ENCODE measurements at regions not wholly inside any gene's neighbourhood (a gene's known extent, or its start where the extent isn't known, plus 50 kb on each side); places are given as distances from the start of the nearest gene placed in this dataset.

DNA sequence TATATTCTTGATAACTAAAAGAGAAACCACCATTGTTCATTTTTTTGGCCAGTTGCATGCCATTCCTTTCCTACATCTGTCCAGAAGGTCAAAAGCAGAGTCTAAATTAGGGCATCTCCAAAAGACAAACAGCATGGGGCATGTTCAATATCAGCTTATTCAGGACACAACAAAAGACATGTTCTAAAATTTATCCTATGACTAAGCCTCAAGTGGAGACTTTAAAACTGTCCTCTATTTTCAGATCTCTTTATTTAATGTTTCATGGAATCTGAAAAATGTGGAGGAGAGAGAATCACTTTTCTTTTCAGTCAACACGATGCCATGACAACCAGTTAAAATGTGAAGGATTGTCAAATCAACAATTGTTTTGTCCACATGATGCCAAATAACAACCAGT lies 303.4 kb upstream of the PRMT6 start:
- no peak for DNase-seq (ENCODE audit: low read depth)

DNA sequence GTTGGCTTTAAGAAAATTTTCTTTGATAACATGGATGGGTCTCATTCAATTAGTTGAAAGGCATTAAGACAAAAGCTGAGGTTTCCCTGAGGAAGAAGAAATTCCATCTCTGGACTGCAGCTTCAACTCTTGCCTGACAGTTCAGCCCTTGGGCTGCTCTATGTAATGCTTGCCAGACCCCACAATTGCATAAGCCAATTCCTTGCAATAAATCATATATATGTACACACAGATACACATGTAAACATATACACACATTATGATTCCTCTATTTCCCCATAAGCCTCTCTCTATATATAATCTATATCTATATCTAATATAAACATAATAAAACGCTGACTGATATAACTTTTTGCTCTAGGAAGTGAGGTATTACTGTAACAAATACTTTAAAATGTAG lies 301.5 kb upstream of the PRMT6 start:
- no peak for DNase-seq (ENCODE audit: low read depth)

DNA sequence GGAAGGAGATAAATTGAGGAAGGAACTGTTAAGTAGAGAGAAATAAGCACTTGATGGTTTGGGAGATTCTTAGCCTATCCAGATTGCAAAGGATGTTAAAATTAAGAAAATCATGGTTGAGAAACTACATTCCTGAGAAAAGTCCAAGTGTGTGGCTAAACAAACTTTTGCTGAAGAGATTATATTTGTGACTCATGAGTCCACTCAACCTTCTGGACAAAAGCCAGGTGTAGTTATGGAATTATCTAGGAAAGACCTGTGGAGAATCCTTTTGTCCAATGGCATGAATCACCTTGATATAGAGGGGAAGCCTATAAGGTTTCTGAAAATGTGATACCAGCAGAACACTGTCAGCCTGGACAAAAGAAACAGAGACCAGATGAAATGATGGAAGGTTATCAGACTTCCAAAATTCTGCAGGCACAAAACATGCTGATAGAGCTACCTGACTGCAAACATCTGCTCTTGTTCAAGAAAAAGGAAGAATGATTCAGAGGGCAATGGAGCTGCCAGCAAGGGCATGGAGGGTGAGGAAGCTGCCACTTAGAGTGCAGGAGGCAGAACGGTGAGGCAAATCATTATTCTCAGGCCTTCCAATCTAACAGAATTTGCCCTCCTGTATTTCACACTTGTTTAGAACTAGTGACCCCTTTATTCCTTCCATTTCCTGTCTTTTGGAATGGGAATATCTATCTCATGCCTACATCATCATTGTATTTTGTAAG lies 300.6 kb upstream of the PRMT6 start:
- DNase-seq (ENCODE audit: low read depth), result peak; percentile 22

DNA sequence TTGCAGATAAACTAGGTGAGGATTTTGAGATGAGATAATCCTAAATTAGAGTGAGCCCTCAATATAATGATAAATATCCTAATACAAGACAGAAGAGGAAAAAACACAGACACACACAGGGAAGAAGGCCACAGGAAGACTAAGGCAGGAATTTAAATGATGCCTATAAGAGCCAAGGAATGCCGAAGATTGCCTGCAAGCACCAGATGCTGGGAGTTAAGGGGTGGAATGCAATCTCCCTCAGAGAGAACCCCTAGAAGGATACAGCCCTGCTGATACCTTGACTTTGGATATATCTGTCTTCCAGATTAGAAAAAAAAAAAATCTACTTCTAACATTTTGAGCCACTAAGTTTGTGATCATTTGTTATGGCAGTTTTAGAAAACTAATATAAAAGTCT lies 299.7 kb upstream of the PRMT6 start:
- DNase-seq (ENCODE audit: low read depth), result no peak

DNA sequence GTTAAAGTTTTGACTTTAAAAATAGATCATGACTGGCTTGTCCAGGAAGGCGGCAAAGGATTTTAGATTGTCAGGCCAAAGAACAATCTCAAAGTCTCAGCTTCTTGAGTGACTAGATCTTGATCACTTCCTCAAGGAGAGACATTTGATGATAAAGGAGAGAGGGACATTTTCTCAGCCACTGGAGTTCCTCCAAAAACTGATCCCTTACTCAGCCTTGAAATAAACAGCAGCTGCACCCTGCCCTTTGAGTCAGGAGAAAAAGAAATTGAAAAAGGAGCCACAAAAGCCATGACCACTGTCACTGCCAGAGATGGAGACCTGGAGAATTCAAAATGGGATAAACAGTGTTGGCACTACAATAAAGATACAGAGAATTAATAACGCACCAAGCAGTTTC lies 288.4 kb upstream of the PRMT6 start:
- DNase-seq (ENCODE audit: low read depth), result no peak

DNA sequence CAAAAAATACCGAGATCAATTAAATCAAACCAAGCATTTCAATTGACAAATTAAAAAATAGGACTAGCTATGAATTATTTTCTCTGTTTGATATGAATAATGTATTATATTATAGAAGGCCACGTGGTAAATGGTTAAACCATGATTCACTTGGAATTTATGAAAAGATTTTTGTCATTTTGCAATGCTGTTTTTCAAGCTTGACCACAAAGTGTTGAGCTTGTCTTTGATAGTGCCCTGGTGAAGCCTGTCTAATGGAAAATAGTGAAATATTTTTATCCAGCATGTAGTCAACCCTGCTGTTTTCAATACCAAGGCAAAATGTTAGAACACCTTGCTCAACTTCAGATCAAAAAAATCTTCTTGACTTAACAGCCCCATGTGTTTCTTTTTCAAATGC lies 288.0 kb upstream of the PRMT6 start:
- no peak for DNase-seq (ENCODE audit: low read depth)

DNA sequence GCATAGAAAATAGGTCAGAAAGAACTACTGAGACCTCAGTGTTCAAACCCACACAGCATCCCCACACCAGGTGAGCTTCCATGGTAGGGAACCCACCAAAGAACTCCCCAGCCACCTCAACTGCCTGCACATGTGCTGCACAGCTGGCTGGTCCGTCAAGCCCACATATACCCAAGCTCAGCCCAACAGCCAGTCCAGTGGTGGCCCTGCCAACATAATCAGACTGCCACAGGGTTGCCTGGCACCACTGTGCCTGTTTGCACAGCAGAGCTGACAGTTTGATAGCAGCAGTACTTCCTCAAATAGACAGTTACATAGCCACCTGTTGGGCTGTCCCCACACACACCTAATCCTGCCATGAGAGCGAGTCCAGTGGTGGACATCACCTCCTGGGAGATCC lies 283.3 kb upstream of the PRMT6 start:
- no peak for DNase-seq (ENCODE audit: low read depth)

DNA sequence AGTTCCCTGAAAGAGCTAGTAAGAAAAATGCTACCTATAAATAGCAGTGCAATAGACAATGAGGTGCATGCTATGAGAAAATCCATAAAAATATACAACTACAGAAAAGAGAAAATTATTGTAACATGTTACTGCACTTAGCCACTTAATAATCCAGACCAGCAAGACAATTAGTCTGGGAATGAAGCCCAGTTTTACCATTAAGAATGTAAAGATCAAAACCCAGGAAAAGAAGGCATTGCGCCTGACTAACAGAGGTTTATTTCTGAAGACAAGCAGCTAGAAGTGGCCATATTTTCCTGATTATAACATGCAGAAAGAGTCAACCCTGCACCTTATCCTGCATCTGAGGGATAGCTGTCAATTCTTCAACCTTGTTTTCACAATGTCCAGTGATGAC lies 276.4 kb upstream of the PRMT6 start:
- no peak for DNase-seq (ENCODE audit: low read depth)

DNA sequence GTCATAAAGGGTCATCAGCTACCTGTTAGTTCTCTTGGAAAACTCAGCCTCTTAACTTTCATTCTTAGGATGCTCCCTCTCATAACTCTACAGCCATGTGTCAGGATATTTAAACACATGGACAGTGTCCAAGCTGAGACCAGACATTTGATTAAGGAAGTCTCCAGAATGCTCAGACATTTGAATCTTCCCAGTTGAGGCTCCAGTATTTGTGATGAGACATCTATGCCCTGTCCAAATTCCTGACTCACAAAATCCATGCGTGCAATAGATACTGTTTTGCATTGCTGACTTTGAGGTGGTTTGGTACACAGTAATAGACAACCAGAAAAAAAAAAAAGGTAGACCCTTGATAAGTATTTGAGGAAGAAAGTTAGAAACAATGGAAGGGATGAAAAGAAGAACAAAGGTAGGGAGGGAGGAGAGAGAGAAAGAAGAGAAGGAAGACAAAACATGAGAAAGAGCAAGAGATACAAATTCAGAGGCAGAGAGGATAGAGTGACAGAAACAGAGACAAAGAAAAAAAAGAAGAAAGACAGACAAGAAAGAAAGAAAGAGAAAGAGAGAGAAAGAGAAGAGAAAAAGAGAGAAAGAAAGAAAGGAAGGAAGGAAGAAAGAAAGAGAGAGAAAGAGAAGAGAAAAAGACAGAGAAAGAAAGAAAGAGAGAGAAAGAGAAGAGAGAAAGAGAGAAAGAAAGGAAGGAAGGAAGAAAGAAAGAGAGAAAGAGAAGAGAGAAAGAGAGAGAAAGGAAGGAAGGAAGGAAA lies 275.5 kb upstream of the PRMT6 start:
- no peak for DNase-seq (ENCODE audit: low read depth)

DNA sequence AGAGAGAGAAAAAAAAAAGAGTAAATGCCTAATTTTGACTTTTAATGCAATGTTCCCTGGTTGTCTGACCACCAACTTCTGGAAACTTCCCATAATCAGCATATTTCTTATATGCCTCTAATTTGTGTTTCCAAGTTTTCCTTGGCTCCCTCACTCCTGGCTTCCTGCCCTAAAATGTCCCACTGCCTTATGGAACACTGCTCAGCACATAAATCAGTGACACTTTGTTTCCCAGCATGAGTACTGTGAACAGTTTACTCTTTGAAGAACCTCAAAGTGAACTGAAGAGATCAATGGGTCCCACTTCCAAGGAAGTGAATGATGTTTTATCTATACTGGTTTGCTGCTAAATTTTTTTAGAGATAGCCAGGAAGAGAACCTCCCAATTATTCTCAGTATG lies 271.3 kb upstream of the PRMT6 start:
- no peak for DNase-seq (ENCODE audit: low read depth)

DNA sequence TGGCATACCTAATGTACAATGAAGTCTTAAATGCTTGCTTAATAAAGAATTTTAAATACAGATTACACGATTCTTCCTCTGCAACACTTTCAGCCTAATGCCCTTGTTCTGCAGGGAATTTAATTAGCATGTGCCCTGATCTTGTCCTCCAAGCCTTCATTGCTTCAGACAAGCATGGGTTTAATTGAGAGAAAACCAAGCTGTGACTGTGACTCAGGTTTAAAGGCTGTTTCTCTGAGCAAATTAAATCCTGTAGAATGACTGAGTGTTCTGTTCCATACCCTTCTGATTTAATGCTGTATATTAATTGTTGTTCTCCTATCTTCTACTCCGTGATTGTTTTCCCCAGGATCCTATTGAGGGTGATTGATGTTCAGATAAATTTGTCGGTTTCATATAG lies 269.0 kb upstream of the PRMT6 start:
- no peak for DNase-seq (ENCODE audit: low read depth)

DNA sequence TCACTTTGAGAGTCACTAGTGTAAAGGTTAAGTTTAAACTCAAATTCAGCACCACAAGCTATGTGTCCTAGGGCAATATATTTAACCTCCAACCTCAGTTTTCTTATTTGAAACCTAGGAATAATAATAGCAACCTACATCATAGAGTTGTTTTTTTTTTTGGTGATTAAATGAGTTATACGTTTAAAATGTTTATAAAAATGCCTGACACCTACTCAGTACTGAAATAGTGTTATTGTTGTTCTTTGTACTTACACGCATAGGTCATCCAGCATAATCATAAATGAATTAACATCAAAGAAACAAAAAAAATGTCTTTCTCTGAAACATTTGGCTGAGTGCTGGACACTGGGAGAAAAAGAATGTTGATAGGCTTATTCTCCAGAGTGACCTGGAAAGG lies 266.8 kb upstream of the PRMT6 start:
- DNase-seq (ENCODE audit: low read depth), result no peak

DNA sequence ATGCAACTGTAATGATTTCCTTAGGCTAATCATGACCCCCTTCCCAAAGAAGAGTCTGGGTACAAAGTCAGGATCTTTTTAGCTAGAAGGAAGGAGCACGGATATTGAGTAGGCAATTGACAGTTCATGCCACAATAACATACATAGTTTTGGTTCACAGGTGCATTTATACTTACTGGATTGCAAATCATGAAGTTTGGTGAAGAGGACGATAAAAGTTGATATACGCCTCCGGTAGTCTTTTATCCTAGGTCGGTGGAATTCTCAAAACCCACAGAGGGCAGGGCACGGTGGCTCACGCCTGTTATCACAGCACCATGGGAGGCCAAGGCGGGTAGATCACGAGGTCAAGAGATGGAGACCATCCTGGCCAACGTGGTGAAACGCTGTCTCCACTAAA lies 265.4 kb upstream of the PRMT6 start:
- DNase-seq (ENCODE audit: low read depth), result no peak

DNA sequence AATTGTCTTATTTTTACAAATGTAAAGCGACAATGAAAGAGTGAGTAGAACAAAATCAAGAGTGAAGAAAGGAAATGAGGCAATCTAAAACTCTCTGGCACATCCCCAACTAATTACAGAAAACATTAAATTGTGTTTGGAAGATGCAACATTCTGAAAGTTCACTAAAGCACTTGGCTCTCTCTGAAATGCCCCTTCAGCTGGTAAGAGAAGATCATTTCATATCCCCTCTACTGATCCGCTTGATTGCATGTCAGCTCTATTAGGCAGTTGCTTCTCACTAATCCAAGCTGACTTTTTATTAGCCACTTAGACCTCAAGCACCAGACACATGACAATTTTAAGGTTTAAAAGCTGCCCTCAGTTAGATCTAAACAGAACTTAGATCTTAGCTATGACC lies 262.8 kb upstream of the PRMT6 start:
- DNase-seq (ENCODE audit: low read depth), result no peak

DNA sequence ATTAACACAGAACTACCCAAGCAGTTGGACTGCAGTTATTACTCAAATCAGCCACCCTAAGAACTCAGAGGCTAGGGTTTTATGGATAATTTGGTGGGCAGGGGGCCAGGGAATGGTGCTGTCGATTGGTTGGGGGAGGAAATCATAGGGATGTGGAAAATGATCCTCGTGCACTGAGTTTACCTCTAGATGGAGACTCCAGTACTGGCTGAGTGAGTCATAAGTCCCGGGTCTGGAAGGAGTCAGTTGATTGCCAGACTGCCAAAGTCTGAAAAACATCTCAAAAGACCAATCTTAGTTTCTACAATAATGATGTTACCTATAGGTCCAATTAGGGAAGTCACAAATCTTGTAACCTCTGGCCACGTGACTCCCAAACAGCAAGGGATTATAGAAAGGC lies 257.5 kb upstream of the PRMT6 start:
- DNase-seq (ENCODE audit: low read depth), result peak; percentile 10

DNA sequence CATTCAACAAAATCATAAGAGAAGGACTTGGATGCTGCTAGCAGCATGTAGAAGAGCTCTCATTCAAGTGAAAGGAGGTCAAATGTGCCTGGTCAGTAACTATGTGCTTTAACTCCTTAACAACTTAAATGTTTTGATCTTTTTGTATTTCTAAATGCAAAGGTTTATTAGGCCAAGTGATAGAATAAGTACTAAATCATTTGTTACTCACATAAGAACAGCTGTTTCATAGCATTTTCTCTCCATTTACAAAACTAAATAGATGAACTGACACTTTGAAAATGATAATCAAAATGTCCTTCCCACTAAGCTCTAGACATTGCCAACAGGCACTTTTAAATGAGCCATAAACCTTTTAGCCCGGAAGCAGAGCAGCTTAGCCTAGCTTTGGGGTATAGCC lies 254.3 kb upstream of the PRMT6 start:
- no peak for DNase-seq (ENCODE audit: low read depth)

DNA sequence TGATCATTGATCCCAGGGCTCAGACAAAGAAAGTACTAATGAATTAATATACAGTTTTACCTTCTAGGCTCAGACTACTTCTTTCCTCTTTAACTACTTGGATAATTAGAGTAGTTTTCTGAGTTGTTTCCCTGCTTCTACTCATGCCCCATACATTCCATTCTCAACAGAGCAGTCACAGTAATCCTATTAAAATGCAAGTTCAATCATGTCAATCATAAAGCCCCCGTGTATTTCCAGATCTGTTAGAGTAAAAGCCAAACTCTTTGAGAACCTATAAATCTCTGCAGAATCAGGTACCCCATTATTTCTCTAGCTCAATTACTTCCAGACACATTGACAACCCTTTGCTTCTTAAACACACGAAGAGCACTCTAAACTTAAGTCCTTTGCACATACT lies 242.1 kb upstream of the PRMT6 start:
- DNase-seq (ENCODE audit: low read depth), result no peak

DNA sequence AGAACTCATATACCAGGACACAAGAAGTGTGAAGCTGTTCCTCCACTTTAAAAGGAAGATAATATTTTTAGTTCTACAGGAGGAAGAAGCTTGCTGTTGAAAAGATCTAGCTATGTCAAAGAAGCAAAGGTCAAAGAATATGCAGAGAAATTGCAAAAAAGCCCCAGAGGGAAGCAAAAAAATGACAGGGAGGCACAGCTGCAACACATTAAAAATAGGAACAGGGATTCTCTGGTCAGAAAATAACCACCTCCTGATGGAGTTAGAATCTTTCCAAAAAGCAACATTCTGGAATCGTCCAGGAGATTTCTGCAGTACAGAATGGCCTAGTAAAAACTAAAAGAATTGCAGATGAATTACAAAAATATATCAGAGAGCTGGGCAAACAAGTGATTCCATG lies 238.9 kb upstream of the PRMT6 start:
- DNase-seq (ENCODE audit: low read depth), result no peak

DNA sequence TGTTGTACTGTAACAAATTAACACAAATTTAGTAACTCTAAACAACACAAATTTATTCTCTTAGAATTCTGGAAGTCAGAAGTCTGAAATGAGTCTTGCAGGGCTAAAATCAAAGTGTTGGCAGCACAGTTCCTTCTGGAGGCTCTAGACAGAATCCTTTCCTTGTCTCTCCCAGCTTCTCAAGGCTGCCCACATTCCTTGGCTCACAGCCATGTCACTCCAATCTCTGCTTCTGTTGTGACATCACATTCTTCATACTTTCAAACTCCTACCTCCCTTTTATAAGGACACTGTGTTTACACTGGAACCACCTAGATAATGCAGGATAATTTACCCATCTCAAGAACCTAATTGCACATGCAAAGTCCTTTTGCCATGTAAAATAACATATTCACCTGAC lies 225.0 kb upstream of the PRMT6 start:
- DNase-seq (ENCODE audit: low read depth), result no peak

DNA sequence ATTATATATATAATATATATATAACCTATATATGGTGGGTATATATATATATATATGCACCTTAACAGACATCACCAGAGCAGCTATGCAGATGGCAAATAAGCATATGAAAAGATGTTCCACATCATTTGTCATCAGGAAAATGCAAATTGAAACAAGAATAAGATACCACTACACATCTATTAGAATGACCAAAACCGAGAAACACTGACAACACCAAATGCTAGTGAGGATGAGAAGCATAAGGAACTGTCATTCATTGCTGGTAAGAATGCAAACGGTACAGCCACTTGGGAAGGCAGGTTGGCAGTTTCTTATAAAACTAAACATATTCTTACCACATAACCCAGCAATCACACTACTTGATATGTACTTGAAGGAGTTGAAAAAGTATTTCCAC lies 219.8 kb upstream of the PRMT6 start:
- DNase-seq (ENCODE audit: low read depth), result no peak

DNA sequence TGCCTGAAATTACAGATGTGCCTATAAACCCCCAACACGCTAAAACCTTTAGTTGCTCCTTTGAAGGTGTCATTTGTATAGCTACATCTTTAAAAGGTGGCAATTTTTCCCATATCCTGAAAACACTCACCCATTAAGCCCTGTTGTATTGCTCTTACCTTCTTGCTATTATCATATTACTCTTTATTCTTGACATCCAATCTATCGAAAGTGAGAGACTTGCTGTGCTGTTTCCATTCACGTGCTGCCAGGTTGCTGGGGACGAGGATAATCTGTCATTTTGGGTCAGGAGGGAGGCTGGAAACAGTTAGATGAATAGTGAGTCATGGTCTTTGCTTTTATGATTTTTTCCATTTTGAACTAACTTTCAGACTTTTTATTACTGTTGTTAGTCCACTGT lies 213.0 kb upstream of the PRMT6 start:
- DNase-seq (ENCODE audit: low read depth), result no peak

DNA sequence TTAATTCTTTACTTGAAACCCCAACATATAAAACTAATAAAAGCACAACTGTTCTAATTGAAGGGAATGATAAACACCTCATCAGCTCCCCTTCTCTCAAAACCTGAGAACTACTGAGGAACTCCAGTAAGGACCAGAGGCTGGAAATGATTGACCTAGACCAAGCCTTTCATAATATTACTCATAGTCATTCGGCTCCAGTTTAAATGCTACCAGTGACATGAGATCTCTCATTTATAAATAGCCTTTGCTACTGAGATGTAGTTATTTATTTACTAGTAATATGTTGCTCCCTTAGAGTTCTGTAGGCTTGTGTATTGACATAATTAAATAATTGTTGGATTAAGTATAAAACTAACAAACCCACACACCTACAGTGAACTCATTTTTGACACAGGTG lies 209.8 kb upstream of the PRMT6 start:
- no peak for DNase-seq (ENCODE audit: low read depth)

DNA sequence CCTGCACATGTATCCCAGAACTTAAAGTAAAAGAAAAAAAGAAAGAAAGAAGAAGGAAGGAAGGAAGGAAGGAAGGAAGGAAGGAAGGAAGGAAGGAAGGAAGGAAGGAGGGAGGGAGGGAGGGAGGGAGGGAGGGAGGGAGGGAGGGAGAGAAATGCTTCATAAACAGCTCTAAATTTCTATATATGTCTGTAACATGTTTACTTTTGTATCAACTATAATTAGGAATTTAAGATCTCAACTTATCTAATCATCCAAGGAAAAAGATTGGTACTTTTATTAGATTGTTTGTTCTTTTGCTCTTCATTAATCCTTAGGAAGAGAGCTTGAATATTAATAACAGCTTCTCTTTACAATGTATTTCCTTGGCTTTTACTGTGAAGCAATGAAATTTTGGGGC lies 195.4 kb upstream of the PRMT6 start:
- no peak for DNase-seq (ENCODE audit: low read depth)

DNA sequence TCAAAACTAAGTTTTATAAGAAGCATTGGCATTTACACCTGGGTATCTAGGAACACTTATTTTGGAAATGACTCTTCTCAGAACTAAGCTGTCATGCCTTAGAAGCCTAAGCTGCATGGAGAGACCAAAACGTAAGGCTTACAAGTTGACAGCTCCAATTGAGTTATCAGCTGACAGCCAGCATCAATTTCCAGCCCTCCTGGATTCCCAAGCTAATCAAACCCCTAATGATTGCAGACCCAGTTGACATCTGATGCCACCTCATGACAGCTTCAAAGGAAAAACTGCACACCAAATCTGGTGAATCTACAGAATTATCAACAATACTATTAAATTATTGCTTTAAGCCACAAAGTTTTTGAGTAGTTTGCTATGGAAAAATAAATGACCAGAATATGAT lies 187.6 kb upstream of the PRMT6 start:
- DNase-seq (ENCODE audit: low read depth), result no peak

All from M059J (cell line).